ENCODE measurements at regions not wholly inside any gene's neighbourhood (a gene's known extent, or its start where the extent isn't known, plus 50 kb on each side); places are given as distances from the start of the nearest gene placed in this dataset.

- TF ChIP-seq CUX1 (IDR thresholded peaks at IDR 0.05; ENCODE audit: insufficient replicate concordance, low read depth, low read length) (no peak), MEF2B (IDR thresholded peaks at IDR 0.05; ENCODE audit: partially characterized antibody, poor library complexity, severe bottlenecking) (no peak), ELK1 (IDR thresholded peaks at IDR 0.05; ENCODE audit: low read depth, low read length) (no peak), YY1 (IDR thresholded peaks at IDR 0.05; ENCODE audit: low read depth, low read length) (no peak), NFYA (IDR thresholded peaks at IDR 0.05; ENCODE audit: borderline replicate concordance, low read depth, low read length) (no peak)
Observed at GRCh38 chr16:73140929-73141328, 93.0 kb upstream of the ZFHX3 start (continued).

- in situ Hi-C loops (cut with MboI) (no loop called here), intact Hi-C loops (cut with micrococcal nuclease; ENCODE audit: unreplicated experiment) (no loop called here)
- no peak for FAIRE-seq
- no TSS peak for BruUV-seq (replicated peaks)
- Histone ChIP-seq H3K27me3 (replicated peaks in 1 of 2; ENCODE audit: control insufficient read depth in 2 of 2, insufficient read depth in 2 of 2, low read length in 1 of 2) (no peaks in the 10 kb centered on the region; a peak in 1 of 4 replicates), H3K79me2 (ENCODE audit: control insufficient read depth, insufficient read depth, low read length) (no peaks in the 10 kb centered on the region), H3K4me3 (no peak overlapping the region), H4K20me1 (ENCODE audit: control insufficient read depth, insufficient read depth) (no peaks in the 10 kb centered on the region), H2AFZ (ENCODE audit: control insufficient read depth, low read depth, low read length) (no peak overlapping the region), H3K9ac (ENCODE audit: control insufficient read depth, insufficient read depth, low read length) (no peak overlapping the region), H3K36me3 (ENCODE audit: control insufficient read depth in 2 of 2, insufficient read depth in 2 of 2, low read length in 1 of 2) (no peaks in the 10 kb centered on the region), H3K9me3 (replicated peaks; ENCODE audit: control insufficient read depth, insufficient read depth, low read length) (no peaks in the 10 kb centered on the region), H3K4me1 (ENCODE audit: control insufficient read depth, insufficient read depth, low read length) (no peaks in the 10 kb centered on the region), H3K27ac (ENCODE audit: control insufficient read depth, insufficient read depth) (no peak overlapping the region), H3K4me2 (ENCODE audit: control insufficient read depth, insufficient read depth) (no peak overlapping the region)
- WGBS (ENCODE audit: insufficient coverage, insufficient replicate concordance, low lambda C conversion rate, missing lambda C conversion rate), result 31% methylated on average over 7 of the region's 7 CpGs
- SMC1A ChIA-PET (ENCODE audit: uncharacterized antibody, unreplicated experiment), result no interaction called here
- POLR2A ChIA-PET, result no interaction called here
- CTCF ChIA-PET, result interaction anchor here (0.6 kb wide), 1 partner anchor 11 kb away, joined by 3 read pairs; no protein-coding TSS in a partner anchor
- DNase-seq (ENCODE audit: low read depth, low spot score), result no peak
- RAD21 ChIA-PET (ENCODE audit: unreplicated experiment), result no interaction called here
- ATAC-seq, result no peak
- TF ChIP-seq BACH1 (IDR thresholded peaks at IDR 0.05; ENCODE audit: borderline replicate concordance) (no peak), USF2 (IDR thresholded peaks at IDR 0.05; ENCODE audit: borderline replicate concordance, low read depth, low read length) (no peak), RCOR1 (conservative IDR thresholded peaks at IDR 0.05; ENCODE audit: low read depth, low read length) (no peak), PKNOX1 (IDR thresholded peaks at IDR 0.05) (no peak), SIN3A (IDR thresholded peaks at IDR 0.05; ENCODE audit: low read depth, low read length) (no peak), GATAD2B (conservative IDR thresholded peaks at IDR 0.05; ENCODE audit: low read depth) (no peak), IRF5 (IDR thresholded peaks at IDR 0.05; ENCODE audit: borderline replicate concordance) (no peak)
Observed at GRCh38 chr16:73131156-73131862, 83.4 kb upstream of the ZFHX3 start.
